HFFc6 (cell line): ENCODE measurements at regions not wholly inside any gene's neighbourhood (a gene's known extent, or its start where the extent isn't known, plus 50 kb on each side); places are given as distances from the start of the nearest gene placed in this dataset.

Experiments
- DNase-seq: peaks from one replicate; pipeline ENCODE4 v3.0.0-alpha.2; 2018
- H3K27ac Mint-ChIP-seq: 2 replicates; pipeline ENCODE4 v1.8.0; 2020; ENCODE audit warnings: mild to moderate bottlenecking, mixed read lengths
- H3K27me3 Mint-ChIP-seq: 2 replicates; pipeline ENCODE4 v1.8.0; 2021; ENCODE audit warnings: mild to moderate bottlenecking, moderate library complexity, mixed read lengths; ENCODE audit not compliant: insufficient read depth
- H3K36me3 Mint-ChIP-seq: 2 replicates; pipeline ENCODE4 v1.8.0; 2021; ENCODE audit warnings: low read depth, mixed read lengths
- H3K4me1 Mint-ChIP-seq: 2 replicates; pipeline ENCODE4 v1.8.0; 2020; ENCODE audit warnings: low read depth, mixed read lengths
- H3K4me3 Mint-ChIP-seq: 2 replicates; pipeline ENCODE4 v1.8.0; 2020; ENCODE audit warnings: mild to moderate bottlenecking, moderate library complexity, mixed read lengths
- H3K9me3 Mint-ChIP-seq: 2 replicates; pipeline ENCODE4 v1.8.0; 2020; ENCODE audit warnings: mild to moderate bottlenecking, mixed read lengths
- TF ChIP-seq, protein P1 (sequence below): fragments of 200-600 bp; sonication (generic); IDR thresholded peaks from 2 replicates; pipeline ENCODE4 v1.5.0; 2021; ENCODE audit warnings: antibody characterized with exemption, mild to moderate bottlenecking

- Mint-ChIP-seq H3K4me1 (peaks cover 31% of the 10 kb centered on the region), H3K27ac (no peak overlapping the region), H3K9me3 (no peaks in the 10 kb centered on the region), H3K4me3 (no peak overlapping the region), H3K36me3 (no peaks in the 10 kb centered on the region), H3K27me3 (no peaks in the 10 kb centered on the region; the same call in 1 of the 2 replicates)
- TF ChIP-seq, protein P1, sequence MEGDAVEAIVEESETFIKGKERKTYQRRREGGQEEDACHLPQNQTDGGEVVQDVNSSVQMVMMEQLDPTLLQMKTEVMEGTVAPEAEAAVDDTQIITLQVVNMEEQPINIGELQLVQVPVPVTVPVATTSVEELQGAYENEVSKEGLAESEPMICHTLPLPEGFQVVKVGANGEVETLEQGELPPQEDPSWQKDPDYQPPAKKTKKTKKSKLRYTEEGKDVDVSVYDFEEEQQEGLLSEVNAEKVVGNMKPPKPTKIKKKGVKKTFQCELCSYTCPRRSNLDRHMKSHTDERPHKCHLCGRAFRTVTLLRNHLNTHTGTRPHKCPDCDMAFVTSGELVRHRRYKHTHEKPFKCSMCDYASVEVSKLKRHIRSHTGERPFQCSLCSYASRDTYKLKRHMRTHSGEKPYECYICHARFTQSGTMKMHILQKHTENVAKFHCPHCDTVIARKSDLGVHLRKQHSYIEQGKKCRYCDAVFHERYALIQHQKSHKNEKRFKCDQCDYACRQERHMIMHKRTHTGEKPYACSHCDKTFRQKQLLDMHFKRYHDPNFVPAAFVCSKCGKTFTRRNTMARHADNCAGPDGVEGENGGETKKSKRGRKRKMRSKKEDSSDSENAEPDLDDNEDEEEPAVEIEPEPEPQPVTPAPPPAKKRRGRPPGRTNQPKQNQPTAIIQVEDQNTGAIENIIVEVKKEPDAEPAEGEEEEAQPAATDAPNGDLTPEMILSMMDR: no peak
- DNase-seq: no peak
Observed at GRCh38 chrX:150196285-150196684, 166.8 kb upstream of the MAMLD1 start.

GRCh38 chrX:150197388-150197787 is 165.7 kb upstream of the MAMLD1 start:
- H3K9me3 Mint-ChIP-seq: no peaks in the 10 kb centered on the region

DNA sequence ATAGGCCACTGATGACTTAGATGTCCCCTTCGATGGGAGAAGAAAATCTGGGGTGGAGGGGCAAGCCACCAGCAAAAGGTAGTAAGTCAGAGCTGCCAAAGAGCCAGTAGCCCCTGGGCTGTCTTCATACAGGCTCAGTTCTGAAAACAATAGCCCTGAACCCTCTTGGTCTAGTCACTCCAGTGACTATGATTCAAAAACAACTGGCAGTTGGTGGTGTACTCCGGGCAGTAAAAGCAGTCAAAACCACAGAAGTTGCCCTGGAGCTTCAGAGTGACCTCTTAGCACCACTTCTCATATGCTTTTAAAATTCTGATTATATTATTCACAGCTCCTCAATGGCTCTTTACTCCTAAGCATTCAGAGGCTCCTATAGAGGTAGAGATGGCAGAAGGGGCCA is 164.3 kb upstream of the MAMLD1 start:
- Mint-ChIP-seq H3K4me1 (peaks cover 50% of the 10 kb centered on the region), H3K4me3 (no peak overlapping the region), H3K9me3 (no peaks in the 10 kb centered on the region), H3K36me3 (no peaks in the 10 kb centered on the region), H3K27me3 (no peaks in the 10 kb centered on the region; the same call in 1 of the 2 replicates), H3K27ac (peak overlapping the region; percentile 26; the same call in 1 of the 2 replicates)
- peak; percentile 22 for DNase-seq
- TF ChIP-seq, protein P1: no peak

More at GRCh38 chrX:150197388-150197787, 165.7 kb upstream of the MAMLD1 start:
- H3K36me3 Mint-ChIP-seq: no peaks in the 10 kb centered on the region
- no peak overlapping the region for H3K4me3 Mint-ChIP-seq
- H3K4me1 Mint-ChIP-seq: peaks cover 41% of the 10 kb centered on the region
- H3K27ac Mint-ChIP-seq: no peak overlapping the region
- no peak for DNase-seq
- TF ChIP-seq, protein P1: no peak
- H3K27me3 Mint-ChIP-seq: no peaks in the 10 kb centered on the region; the same call in 1 of the 2 replicates

DNA sequence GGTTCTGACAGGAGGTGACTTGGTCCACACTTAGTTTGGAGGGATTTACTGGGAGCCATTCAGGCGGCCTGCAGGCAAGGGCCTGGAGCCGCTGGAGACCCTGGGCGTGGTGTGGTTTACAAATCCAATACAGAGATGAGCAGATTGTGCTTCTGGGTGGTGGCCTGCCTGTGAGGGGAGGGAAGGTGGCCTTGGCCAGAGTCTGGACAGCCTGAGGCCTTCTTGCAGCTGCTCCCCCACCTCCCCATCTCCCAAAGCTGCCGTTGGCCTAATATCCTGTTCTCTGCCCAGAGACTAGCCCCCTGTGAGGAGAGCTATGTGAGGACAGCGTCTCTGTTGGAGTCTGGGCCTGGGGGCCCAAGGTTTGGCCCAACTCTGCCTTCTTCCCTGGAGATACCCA is 163.9 kb upstream of the MAMLD1 start:
- Mint-ChIP-seq H3K27me3 (no peaks in the 10 kb centered on the region; the same call in 1 of the 2 replicates), H3K4me3 (no peak overlapping the region), H3K36me3 (no peaks in the 10 kb centered on the region), H3K27ac (no peak overlapping the region; the same call in 1 of the 2 replicates), H3K4me1 (peaks cover 50% of the 10 kb centered on the region), H3K9me3 (no peaks in the 10 kb centered on the region)
- TF ChIP-seq, protein P1: no peak
- DNase-seq: no peak

DNA sequence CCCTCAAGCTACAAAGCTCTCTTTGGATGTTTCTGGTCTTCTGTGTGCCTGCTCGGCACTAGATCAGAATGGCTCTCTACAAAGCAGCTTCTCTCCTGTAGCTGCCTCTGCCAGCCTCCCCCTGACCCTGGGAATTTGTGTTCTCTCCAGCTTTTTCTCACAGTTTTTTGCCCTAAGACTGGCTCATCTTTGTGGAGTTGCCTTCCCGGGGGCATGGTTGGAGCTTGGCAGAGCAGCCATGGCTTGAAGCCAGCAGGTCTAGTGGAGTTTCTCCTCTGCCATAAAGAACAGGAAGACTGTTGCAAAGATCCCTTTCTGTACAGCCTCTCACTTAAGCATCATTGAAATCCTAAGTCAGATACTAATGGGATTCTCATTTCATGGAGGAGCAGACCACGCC is 163.3 kb upstream of the MAMLD1 start:
- TF ChIP-seq, protein P1: no peak
- Mint-ChIP-seq H3K4me3 (no peak overlapping the region), H3K27ac (peak overlapping the region; percentile 18; the same call in 1 of the 2 replicates), H3K9me3 (no peaks in the 10 kb centered on the region), H3K27me3 (no peaks in the 10 kb centered on the region; the same call in 1 of the 2 replicates), H3K36me3 (no peaks in the 10 kb centered on the region), H3K4me1 (peaks cover 50% of the 10 kb centered on the region)
- no peak for DNase-seq

DNA sequence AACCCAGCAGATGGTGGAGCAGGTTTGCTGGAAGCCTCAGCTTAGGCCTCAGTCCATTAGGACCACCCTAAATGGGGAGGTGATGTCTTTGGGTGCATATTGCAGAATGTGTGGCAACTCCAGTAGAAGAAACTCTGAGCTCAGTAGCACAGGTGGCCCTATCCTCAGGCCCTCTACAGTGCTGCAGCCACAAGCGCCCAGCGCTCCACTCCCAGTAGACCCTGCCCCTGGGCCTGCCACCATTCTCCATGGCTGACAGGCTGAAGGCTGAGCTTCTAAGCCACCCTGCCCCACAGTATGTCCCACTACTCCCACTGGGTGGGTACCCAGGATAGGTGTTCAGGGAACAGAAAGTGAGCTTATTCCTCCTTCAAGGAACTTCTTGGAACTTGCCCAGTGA is 162.8 kb upstream of the MAMLD1 start:
- Mint-ChIP-seq H3K4me3 (no peak overlapping the region), H3K27me3 (no peaks in the 10 kb centered on the region; the same call in 1 of the 2 replicates), H3K9me3 (no peaks in the 10 kb centered on the region), H3K36me3 (no peaks in the 10 kb centered on the region), H3K4me1 (peaks cover 50% of the 10 kb centered on the region), H3K27ac (peak overlapping the region; percentile 80)
- TF ChIP-seq, protein P1: no peak
- DNase-seq: no peak
